GM19035 (cell line): ENCODE measurements at regions not wholly inside any gene's neighbourhood (a gene's known extent, or its start where the extent isn't known, plus 50 kb on each side); places are given as distances from the start of the nearest gene placed in this dataset.

Experiments used
- ATAC-seq: cut with Tn5 transposase; IDR thresholded peaks from one replicate; pipeline ENCODE4 v1.9.1; 2021; ENCODE audit not compliant: unreplicated experiment

DNA sequence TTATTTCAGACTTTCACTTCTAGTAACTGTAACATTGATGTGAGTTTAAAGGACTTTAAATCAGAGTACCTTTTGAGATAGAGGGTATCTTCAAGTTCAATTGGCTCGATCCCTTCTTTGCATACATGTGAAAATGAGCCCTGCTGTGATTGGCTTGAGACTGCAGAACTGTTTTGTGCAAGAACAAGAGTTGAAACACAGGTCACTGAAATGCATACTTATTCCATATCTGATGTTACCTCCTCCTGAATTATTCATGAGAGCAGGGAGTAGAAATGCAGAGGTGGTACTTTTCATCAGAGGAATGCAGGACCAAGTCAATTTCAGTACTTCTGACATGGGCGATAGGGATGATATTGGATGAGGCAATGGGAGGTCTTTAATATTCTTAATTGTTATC lies 459.5 kb downstream of the TLR4 start:
- no peak for ATAC-seq

DNA sequence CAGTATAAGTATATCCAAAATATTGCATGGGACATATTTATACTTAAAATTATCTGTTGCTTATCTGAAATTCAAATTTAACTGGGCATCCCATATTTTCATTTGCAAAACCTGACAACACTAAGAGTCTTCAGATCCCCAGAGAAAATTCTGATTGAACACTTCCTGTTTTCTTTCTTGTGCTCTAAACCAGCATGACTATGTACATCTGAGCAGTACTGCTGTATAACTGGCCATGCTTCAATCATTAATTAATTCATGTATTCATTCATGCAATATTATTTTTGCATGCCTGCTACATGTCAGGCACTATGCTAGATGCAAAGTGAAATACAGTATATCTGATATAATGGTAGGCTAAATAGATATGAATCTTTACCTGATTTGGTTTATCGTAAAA lies 461.2 kb downstream of the TLR4 start:
- no peak for ATAC-seq

DNA sequence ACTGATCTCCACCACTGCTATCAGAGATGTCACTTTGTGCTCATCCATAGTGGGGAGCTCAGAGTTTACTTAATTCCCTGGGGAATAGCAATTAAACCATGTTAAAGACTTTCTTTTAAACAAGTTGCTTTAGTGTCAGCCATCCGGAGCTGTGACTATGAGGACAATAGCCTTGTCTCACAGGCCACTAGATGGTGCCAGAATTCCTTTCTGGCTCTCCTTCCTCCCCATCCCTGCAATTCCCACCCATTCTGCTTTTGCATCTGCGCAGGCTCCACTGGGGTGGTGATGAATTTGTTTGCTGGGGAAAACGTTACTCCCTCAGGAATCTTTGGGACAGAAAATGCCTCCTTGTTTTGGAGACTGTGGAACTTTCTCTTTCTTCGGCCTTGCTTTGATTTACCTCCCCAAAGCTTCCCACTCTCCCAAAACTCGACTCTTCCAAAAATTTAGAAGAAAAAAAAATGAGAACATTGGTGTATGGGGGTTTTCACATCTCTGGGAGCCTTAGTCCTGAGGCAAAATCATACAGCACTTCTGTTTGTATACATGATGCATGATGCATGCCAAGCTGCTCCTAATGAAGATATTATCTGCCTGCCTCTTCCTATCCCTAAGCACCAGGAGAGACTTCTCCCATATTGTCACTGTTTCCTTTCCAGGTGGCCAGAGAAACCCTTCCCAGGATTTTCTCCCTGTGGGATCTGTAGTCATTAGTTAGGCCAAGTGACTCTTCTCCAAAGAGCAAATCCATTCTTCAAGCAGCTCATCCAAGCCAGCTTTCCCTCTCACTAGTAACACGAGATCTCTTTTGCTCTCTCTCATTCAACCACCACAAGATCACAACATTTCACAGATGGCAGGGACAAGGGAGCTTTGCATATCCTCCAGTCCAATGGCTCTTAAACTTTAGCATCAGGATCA lies 466.1 kb downstream of the TLR4 start:
- ATAC-seq: no peak

DNA sequence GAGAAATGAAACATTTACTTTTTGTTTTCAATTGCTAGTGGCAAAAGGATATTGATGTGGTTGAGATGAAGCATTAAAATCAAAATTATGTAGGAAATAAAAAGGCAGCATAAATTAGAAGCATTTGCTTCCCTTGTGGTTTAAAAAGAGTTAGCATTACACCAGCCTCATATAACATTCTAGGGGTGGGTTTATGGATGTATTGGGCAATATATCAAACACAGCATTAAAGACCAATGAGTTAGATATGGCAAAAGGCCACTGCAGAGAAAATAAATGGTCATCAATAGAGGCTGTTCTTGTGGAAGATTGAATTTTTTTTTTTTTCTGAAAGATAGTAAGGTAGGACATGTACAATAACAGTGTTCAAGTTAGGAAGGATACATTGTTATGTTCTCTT lies 473.0 kb downstream of the TLR4 start:
- no peak for ATAC-seq

DNA sequence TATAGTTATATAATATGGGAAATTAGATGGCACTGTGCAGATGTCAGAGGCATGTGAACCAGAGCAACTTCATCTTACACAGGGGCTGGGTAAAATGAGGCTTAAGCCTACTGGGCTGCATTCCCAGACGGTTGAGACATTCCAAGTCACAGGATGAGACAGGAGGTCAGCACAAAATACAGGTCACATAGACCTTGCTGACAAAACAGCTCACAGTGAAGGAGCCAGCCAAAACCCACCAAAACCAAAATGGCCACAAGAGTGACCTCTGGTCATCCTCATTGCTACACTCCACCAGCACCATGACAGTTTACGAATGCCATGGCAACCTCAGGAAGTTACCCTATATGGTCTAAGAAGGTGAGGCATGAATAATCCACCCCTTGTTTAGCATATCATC lies 479.4 kb downstream of the TLR4 start:
- no peak for ATAC-seq

DNA sequence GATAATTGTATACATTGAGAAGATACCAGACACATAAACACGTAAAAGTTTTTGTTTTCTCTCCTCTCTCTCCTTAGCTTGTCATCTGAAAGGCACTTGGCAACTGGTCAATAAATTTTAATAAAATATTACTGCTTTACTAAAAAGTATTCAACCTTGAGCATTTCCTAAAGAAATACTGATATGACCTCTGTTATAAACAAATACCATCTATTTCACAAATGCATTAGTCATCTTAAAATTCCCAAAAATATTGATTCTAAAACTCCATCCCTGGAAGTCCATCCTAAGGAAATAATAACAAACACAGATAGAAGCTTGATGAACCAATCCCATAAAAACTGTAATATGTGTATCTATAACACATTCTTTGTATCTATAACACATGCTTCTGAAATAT lies 483.2 kb downstream of the TLR4 start:
- no peak for ATAC-seq

DNA sequence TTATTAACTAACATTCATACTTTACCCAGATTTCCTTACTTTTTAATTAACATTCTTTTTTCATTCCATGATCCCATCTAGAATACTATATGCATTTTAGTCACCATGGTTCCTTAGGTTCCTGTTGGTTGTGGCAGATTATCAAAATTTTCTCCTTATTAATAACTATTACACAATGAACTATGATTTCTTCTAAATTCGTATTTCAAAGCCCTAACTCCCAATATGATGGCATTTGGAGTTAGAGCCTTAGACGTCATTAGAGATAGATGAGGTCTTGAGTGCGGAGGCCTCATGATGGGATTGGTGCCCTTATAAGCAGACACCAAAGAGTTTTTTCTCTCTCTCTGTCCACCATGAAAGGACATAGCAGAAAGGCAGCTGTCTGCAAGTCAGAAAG lies 485.4 kb downstream of the TLR4 start:
- ATAC-seq: no peak

DNA sequence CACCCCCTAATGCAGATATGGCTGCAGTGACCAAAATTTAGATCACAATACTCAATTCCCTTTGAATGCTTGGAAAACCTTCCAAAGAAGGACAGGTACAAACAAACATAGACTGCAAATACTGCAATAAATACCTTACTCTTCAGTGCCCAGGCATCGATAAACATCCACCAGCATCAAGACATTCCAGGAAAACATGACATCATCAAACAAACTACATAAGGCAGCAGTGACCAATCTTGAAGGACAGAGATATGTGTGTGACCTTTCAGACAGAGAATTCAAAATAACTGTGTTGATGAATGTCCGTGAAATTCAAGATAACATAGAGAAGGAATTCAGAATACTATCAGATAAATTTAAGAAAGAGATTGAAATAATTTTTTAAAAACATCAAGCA lies 488.6 kb downstream of the TLR4 start:
- no peak for ATAC-seq

DNA sequence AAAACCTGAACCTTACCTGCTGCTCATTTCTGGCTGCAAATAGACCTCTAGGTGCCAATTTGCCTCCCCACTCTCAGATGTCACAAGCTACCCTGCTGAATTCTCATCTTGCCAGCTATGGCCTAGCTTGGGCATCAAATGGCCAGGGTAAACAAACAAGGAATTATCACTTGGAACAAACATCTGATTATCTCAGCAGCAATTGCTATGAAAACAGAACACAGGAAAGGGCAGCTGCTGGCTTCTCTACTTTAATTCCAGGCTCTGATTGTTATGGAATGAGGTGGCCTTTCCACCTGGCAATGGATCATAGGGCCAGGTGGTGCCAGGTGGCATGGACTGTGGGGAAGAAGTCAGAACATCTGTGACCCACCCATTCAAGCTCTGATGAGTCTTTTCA lies 505.1 kb downstream of the TLR4 start:
- no peak for ATAC-seq

DNA sequence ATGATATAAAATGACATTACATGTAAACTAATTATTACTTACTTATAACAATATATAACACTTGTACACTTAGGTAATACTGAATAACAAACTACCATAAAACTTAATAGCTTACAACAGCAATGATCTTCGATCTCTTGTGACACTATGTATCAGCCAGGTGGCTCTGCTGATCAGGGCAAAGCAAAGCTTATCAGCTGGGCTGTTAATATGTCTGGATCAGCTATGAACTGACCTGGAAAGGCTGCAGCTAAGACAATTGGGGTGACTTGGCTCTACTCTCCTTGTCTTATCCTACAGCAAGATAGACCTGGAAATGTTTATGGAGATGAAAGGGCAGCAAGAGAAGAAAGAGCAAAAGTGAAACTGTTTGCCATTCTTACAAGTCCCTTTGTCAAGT lies 511.3 kb downstream of the TLR4 start:
- ATAC-seq: no peak

DNA sequence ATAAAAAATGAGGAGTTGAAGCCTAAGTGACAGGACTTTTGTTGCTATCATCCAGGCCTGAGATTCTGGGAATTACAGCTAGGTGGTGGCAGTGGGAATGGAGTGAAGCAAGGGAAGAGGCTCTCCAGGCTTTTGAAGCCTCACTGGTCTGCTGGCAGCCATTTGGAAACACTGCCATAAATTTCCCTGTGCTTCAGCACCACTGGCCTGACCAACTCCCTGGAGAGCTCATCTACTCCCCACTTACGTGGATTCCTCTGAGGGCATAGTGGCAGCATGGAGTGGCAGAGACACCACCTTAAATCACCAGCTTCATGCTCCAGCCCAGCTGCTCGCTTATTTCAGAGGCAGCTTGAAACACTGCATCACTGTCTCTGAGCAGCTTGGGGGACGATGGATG lies 518.2 kb downstream of the TLR4 start:
- no peak for ATAC-seq

DNA sequence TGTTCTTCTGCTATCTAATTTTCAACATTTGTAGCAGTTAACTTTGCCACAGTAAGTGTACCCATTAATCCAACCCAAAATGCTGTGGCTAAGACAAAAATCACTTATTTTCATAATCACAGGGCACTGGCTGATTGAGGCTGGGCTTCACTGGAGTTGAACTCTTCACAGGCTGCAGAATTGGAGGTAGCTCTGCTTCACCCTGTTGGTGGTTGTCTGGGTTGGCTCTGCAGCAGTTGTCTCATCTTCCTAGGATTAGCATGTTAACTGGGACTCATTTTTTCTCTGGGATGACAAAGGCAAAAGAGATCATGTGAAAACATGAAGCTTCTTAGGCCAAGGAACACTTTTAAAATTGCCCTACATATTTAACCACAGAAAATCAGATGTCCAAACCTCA lies 518.9 kb downstream of the TLR4 start:
- no peak for ATAC-seq

DNA sequence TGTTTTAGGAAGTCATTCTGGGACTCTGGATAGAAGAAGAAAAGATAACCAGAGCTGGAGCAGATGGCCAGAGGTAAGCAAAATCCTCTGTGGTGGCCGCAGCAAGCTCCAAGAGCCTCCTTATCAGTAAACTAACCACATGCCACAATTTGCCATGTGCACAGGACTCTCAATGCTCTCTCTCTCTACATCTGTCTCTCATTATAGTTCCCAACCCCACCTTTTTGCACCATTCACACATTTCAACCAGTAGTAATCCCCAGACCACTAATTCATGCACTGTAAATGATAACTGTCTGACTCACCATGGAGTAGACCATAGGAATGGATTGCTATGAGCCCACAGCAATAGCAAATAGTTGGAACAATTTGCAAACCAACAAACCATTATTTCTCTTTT lies 526.1 kb downstream of the TLR4 start:
- no peak for ATAC-seq

DNA sequence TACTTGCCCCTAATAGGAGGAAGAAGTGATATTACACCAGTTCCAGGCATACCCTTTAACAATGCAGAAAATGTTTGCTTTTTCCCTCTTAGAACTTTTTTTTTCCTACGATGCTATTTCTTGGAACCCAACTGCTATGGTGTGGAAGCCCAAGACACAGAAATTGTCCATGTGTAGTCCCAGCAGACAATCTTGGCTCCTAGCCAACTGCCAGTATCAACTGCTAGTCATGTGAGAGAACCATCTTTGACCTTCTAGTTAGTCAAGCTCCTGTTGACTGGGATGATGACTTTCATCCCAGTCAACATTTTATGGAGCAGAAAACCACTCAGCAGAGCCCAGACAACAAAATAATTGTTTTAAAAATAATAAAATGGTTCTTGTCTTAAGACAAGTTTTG lies 532.4 kb downstream of the TLR4 start:
- ATAC-seq: no peak

DNA sequence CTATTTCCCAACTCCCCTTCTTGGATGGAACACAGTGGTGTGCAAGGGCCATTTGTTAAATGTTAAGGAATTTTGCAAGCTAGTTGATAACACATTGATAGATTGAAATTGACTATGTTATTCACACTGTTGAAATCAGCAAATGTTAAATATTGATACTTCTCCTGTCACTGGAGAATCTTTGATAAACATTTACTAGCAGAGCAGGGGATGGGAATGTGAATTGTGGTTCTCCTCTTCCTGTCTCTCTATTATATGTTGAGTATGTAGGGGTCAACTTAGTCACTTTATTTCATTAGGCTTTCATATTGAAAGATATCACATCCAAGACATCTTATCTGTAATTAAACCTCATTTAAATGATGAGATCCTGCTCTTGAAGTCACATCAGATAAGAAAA lies 533.9 kb downstream of the TLR4 start:
- no peak for ATAC-seq

DNA sequence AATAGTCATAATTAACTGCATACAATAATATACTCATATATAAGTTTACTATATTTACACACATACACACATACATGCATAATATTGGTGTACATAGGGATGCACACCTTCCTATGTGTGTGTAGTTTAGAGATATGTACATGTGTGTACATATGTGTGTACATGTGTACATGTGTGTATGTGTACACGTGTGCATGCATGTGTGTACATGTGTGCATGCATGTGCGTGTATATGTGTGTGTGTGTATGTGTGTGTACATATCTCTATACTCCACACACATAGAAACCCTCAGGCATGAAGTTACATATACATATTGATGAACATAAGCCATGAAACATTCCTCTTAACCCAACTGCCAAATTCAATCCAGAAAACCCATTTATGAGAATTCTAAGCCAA lies 547.8 kb downstream of the TLR4 start:
- ATAC-seq: no peak

DNA sequence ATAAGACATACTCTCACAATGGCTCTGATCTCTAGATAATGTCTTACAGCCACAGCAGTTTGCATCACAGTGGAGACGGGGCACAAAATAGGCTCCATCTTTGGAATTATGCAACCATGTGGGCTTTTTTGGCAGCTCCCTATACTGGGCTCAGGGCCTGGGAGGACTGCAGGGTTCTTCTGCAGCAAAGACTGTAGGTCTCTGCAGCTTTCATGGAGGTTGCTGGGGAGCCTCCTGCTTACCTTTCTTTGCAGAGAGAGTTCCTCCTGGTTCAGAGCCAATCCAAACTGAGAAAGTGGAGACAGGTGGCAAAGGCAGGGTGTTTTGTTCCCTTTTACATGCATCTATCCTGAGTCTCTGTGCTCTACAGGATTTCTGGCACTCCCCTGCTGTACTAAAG lies 558.0 kb downstream of the TLR4 start:
- no peak for ATAC-seq

DNA sequence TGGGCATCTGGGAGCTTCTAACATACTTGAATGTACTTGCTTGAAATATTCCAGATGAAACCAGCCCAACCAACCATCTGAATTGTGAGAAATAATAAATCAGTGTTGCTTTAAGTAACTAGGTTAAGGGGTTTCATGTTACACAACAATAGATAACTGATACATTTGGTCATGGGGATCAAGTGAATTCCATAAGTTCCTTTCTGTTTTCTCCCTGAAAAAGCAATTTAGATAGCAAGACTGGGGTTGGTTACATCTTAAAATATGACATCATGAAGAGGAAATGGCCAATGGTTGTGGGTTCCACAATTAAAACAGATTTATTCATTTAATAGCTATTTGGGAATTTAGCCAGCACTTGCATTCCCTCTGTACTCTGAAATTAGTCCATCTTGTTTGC lies 559.7 kb downstream of the TLR4 start:
- ATAC-seq: no peak

DNA sequence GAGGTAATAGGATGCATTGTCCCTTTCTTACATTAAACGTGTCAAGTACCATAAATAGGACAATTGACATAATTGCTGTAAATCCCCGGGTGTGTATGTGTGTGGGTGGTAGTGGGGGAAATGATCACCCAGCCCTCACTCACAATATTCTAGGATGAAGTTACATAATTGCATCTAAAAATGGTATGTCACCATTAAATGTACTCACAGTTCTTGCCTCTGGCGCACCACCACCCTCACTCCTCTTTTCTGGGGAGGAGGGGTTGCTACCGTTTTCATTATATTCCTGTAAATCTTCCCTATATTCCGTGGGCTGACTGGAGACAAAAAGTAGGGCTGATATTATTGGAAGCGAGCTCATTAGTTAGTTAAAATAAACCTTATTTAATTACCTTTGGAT lies 563.8 kb downstream of the TLR4 start:
- ATAC-seq: no peak

DNA sequence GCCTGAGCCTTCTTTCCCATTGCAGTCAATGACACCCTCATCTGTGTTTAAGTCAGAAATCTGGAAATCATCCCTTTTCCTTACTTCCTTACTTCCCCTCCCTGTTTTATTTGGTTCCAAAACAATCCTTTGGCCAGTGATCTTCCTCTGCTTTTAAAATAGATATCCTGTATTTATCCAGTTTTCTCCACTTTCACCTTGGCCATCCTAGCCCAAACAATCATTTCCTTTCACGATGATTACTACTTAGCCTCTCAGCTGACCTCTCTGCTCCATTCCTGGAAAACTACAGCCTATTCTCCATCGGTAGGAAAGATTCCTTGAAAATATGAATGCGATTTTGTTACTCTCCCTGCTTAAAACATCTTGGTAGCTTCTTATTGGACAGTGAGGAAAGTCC lies 565.4 kb downstream of the TLR4 start:
- no peak for ATAC-seq

DNA sequence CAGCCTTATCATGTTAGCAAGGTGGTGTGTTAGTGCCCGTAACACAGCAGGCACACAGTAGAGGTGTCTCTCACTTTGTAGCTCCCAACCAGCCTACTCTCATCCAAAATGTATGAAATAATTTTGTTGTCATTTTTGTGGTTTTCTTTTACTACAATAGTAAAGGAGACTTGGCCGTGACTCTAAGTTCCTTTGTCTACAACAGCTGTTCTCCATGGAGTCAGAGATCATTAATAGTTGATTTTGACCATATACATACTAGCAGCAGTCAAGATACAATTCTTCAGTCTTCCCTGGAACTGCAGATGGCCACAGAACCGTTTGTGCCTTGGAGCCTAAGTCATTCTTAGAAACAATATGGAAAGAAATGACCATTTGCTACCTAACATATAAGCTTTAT lies 567.1 kb downstream of the TLR4 start:
- ATAC-seq: no peak

DNA sequence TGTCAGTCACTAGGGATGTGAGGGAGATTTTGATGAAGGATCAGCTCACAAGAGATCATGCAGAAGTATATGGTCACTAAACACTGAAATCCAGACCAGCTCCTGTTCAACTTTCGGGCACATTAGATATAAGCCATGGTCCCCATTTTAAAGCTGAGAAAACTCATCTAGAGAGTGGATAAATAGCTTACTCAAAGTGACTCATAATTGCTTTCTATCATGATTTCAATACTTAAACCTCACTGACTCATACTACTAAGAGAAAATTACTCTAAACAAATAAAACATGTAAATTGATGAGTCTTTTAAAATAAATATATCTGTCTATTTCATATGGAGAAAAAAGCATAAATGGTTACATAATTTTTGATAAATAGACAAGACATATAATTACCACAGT lies 567.7 kb downstream of the TLR4 start:
- no peak for ATAC-seq

DNA sequence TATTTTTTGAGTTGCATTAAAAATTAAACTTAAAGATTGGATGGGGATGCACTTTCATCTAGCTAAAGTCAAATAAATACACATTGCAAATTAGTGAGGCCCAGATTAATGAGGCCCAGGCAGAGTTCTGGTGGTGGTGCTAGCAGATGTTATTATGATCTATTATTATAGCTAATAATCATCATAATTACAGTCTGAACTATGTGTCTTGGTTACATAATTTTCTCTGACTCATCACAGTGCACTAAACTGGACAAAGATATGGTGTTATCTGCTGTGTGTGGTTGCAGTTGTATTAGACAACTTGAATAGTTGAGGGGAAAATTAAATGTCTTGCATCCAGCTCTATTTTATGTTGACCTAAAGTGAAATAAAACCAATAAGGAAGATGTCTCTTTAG lies 568.8 kb downstream of the TLR4 start:
- ATAC-seq: no peak
